H1 (cell line): ENCODE measurements at regions not wholly inside any gene's neighbourhood (a gene's known extent, or its start where the extent isn't known, plus 50 kb on each side); places are given as distances from the start of the nearest gene placed in this dataset.

ENCODE experiments used
- BCL11A ChIP-seq, 2 experiments: IDR thresholded peaks; one replicate each; pipeline ENCODE4 v1.6.1; 2011; ENCODE audit warnings: low read depth in 2 of 2, low read length in 2 of 2, mild to moderate bottlenecking in 2 of 2
- CHD7 ChIP-seq: fragments of 300-600 bp; sonication (generic); IDR thresholded peaks from 2 replicates; pipeline ENCODE4 v1.7.1; 2012; ENCODE audit warnings: low read length, moderate library complexity, mild to moderate bottlenecking, inconsistent platforms; ENCODE audit not compliant: insufficient replicate concordance
- CTCF ChIP-seq, 3 experiments: IDR thresholded peaks; 1 replicate in 2 of 3; 2 replicates in 1 of 3; pipeline versions ENCODE4 v1.5.1 to v1.6.1; 2011; ENCODE audit warnings: low read length in 3 of 3, mild to moderate bottlenecking in 3 of 3, inconsistent platforms in 2 of 3, low read depth in 1 of 3, moderate library complexity in 1 of 3; ENCODE audit not compliant: insufficient read depth in 1 of 3; ENCODE audit errors: control extremely low read depth in 1 of 3
- HDAC6 ChIP-seq: IDR thresholded peaks from one replicate; pipeline ENCODE4 v1.7.1; 2012; ENCODE audit warnings: low read depth, mild to moderate bottlenecking, inconsistent platforms, low read length, moderate library complexity
- JUND ChIP-seq: IDR thresholded peaks from 2 replicates; pipeline ENCODE4 v1.6.1; 2011; ENCODE audit warnings: mild to moderate bottlenecking, improper control_type of control experiment, low read length
- KDM1A ChIP-seq: fragments of 200-600, 300-600 bp; sonication (generic); IDR thresholded peaks from 2 replicates; pipeline ENCODE4 v1.7.1; 2016; ENCODE audit warnings: mild to moderate bottlenecking, low read length, borderline replicate concordance
- KDM4A ChIP-seq: IDR thresholded peaks from one replicate; pipeline ENCODE4 v1.7.1; 2012; ENCODE audit warnings: low read depth, mild to moderate bottlenecking, moderate library complexity, low read length, inconsistent platforms; ENCODE audit not compliant: severe bottlenecking
- RAD21 ChIP-seq, 2 experiments: IDR thresholded peaks in 1 of 2; conservative IDR thresholded peaks in 1 of 2; 2 replicates each; pipeline ENCODE4 v1.6.1; 2011; ENCODE audit warnings: low read depth in 2 of 2, low read length in 2 of 2, improper control_type of control experiment in 1 of 2, inconsistent platforms in 1 of 2, mild to moderate bottlenecking in 1 of 2, moderate library complexity in 1 of 2
- SAP30 ChIP-seq: fragments of 300-600 bp; sonication (generic); IDR thresholded peaks from 2 replicates; pipeline ENCODE4 v1.7.1; 2012; ENCODE audit warnings: low read length, moderate library complexity, mild to moderate bottlenecking, inconsistent platforms; ENCODE audit not compliant: insufficient read depth, insufficient replicate concordance
- USF2 ChIP-seq: IDR thresholded peaks from 2 replicates; pipeline ENCODE4 v1.6.1; 2011; ENCODE audit warnings: low read length, improper control_type of control experiment
- YY1 ChIP-seq: IDR thresholded peaks from 2 replicates; pipeline ENCODE4 v1.6.1; 2011; ENCODE audit warnings: low read depth, mild to moderate bottlenecking, low read length
- ZNF274 ChIP-seq: IDR thresholded peaks from 2 replicates; pipeline ENCODE4 v1.7.0; 2012; ENCODE audit warnings: low read length, borderline replicate concordance; ENCODE audit errors: extremely low read depth

- TF ChIP-seq HDAC6 (no peak), BCL11A (IDR thresholded peaks at IDR 0.05; ENCODE audit: low read depth in 2 of 2, low read length in 2 of 2) (no peak), USF2 (no peak), KDM1A (no peak), CHD7 (no peak), CTCF (IDR thresholded peaks at IDR 0.05; ENCODE audit: control extremely low read depth in 1 of 3, insufficient read depth in 1 of 3, low read depth in 1 of 3, low read length in 3 of 3) (no peak), ZNF274 (no peak), KDM4A (no peak), YY1 (no peak), SAP30 (no peak), RAD21 (IDR thresholded peaks at IDR 0.05 in 1 of 2, conservative IDR thresholded peaks at IDR 0.05 in 1 of 2; ENCODE audit: low read depth in 2 of 2, low read length in 2 of 2) (no peak), JUND (no peak)
These were observed 998.6 kb upstream of the B3GALT2 start for GRCh38 chr1:194184974-194185373.
